Activated CD8-positive, alpha-beta T cell treated with anti-CD3 and anti-CD28 coated beads for 36 hours (primary cell): ENCODE measurements at regions not wholly inside any gene's neighbourhood (a gene's known extent, or its start where the extent isn't known, plus 50 kb on each side); places are given as distances from the start of the nearest gene placed in this dataset.

Experiments
- ATAC-seq: fragments of 200-7000 bp; cut with Tn5 transposase; one replicate; pipeline ENCODE4 v1.10.0; 2021; ENCODE audit warnings: mild to moderate bottlenecking, moderate library complexity
- CTCF ChIA-PET: fragments of 350-600 bp; sonication (Branson Sonifier 250); formaldehyde crosslinking; loops from one replicate; lab custom pipeline; 2021; ENCODE audit warnings: antibody characterized with exemption; lab: Charles Lee
- POLR2A ChIA-PET: fragments of 350-600 bp; sonication (Branson Sonifier 250); formaldehyde crosslinking; loops from one replicate; lab custom pipeline; 2021; ENCODE audit warnings: antibody characterized with exemption; lab: Charles Lee
- DNase-seq: peaks from one replicate; pipeline ENCODE4 v3.0.0-alpha.2; 2020
- H3K27ac Mint-ChIP-seq: one replicate; pipeline ENCODE4 v1.8.0; 2021; ENCODE audit warnings: mild to moderate bottlenecking, mixed read lengths
- H3K27me3 Mint-ChIP-seq: one replicate; pipeline ENCODE4 v1.8.0; 2021; ENCODE audit warnings: mixed read lengths
- H3K36me3 Mint-ChIP-seq: one replicate; pipeline ENCODE4 v1.8.0; 2021; ENCODE audit warnings: low read depth, mixed read lengths
- H3K4me1 Mint-ChIP-seq: one replicate; pipeline ENCODE4 v1.8.0; 2021; ENCODE audit warnings: low read depth, mixed read lengths
- H3K4me3 Mint-ChIP-seq: one replicate; pipeline ENCODE4 v1.8.0; 2021; ENCODE audit warnings: mild to moderate bottlenecking, moderate library complexity, mixed read lengths
- H3K9me3 Mint-ChIP-seq: one replicate; pipeline ENCODE4 v1.8.0; 2021; ENCODE audit warnings: mixed read lengths
- CTCF ChIP-seq: fragments of 200-600 bp; IDR thresholded peaks from one replicate; pipeline ENCODE4 v1.8.0; 2022; ENCODE audit warnings: antibody characterized with exemption, mild to moderate bottlenecking
- intact Hi-C: fragments of 100-400 bp; cut with micrococcal nuclease; formaldehyde crosslinking; loops from one replicate; pipeline ENCODE4 v1.10.0; 2022

GRCh38 chr4:178963446-178964045 is 1521.3 kb upstream of the AGA start:
- intact Hi-C loops: no loop called here
- H3K4me1 Mint-ChIP-seq: no peaks in the 10 kb centered on the region
- no peaks in the 10 kb centered on the region for H3K27me3 Mint-ChIP-seq
- no peak for TF ChIP-seq CTCF
- DNase-seq (no peak), ATAC-seq (no peak)
- POLR2A ChIA-PET: no interaction called here
- H3K36me3 Mint-ChIP-seq: no peaks in the 10 kb centered on the region
- no peak overlapping the region for H3K4me3 Mint-ChIP-seq
- peaks cover 4% of the 10 kb centered on the region for H3K9me3 Mint-ChIP-seq
- CTCF ChIA-PET: no interaction called here
- H3K27ac Mint-ChIP-seq: no peak overlapping the region

- POLR2A ChIA-PET: no interaction called here
- ATAC-seq: no peak
These were observed 1524.4 kb upstream of the AGA start for GRCh38 chr4:178966644-178967043.

GRCh38 chr4:178970433-178971140 is 1528.3 kb upstream of the AGA start:
- TF ChIP-seq CTCF: no peak
- no peak overlapping the region for H3K4me3 Mint-ChIP-seq
- DNase-seq: no peak
- ChIA-PET CTCF (no interaction called here), POLR2A (no interaction called here)
- H3K4me1 Mint-ChIP-seq: no peaks in the 10 kb centered on the region
- intact Hi-C loops: no loop called here
- no peak overlapping the region for H3K27ac Mint-ChIP-seq
- no peaks in the 10 kb centered on the region for H3K36me3 Mint-ChIP-seq
- H3K9me3 Mint-ChIP-seq: peaks cover 4% of the 10 kb centered on the region
- ATAC-seq: no peak
- no peaks in the 10 kb centered on the region for H3K27me3 Mint-ChIP-seq

More at GRCh38 chr4:178966644-178967043, 1524.4 kb upstream of the AGA start:
- CTCF ChIA-PET: no interaction called here
- intact Hi-C loops: no loop called here
- H3K36me3 Mint-ChIP-seq: no peaks in the 10 kb centered on the region
- no peaks in the 10 kb centered on the region for H3K4me1 Mint-ChIP-seq
- no peaks in the 10 kb centered on the region for H3K27me3 Mint-ChIP-seq
- TF ChIP-seq CTCF: no peak
- DNase-seq: no peak
- no peak overlapping the region for H3K27ac Mint-ChIP-seq
- H3K9me3 Mint-ChIP-seq: peaks cover 7% of the 10 kb centered on the region
- H3K4me3 Mint-ChIP-seq: no peak overlapping the region

GRCh38 chr4:178976861-178977260 is 1534.6 kb upstream of the AGA start:
- ChIA-PET POLR2A (no interaction called here), CTCF (no interaction called here)
- Mint-ChIP-seq H3K27me3 (no peaks in the 10 kb centered on the region), H3K36me3 (no peaks in the 10 kb centered on the region), H3K4me3 (no peak overlapping the region), H3K27ac (no peak overlapping the region), H3K9me3 (peaks cover 3% of the 10 kb centered on the region), H3K4me1 (no peaks in the 10 kb centered on the region)
- intact Hi-C loops: no loop called here
- TF ChIP-seq CTCF: no peak
- ATAC-seq (no peak), DNase-seq (no peak)

- H3K9me3 Mint-ChIP-seq: no peaks in the 10 kb centered on the region
- intact Hi-C loops: no loop called here
- TF ChIP-seq CTCF: no peak
- no peaks in the 10 kb centered on the region for H3K36me3 Mint-ChIP-seq
- ChIA-PET CTCF (no interaction called here), POLR2A (no interaction called here)
- no peak for DNase-seq
- no peak for ATAC-seq
- no peaks in the 10 kb centered on the region for H3K4me1 Mint-ChIP-seq
- no peaks in the 10 kb centered on the region for H3K27me3 Mint-ChIP-seq
- H3K27ac Mint-ChIP-seq: no peak overlapping the region
- no peak overlapping the region for H3K4me3 Mint-ChIP-seq
These were observed 1551.1 kb upstream of the AGA start for GRCh38 chr4:178993306-178993705.
